ENCODE measurements at regions not wholly inside any gene's neighbourhood (a gene's known extent, or its start where the extent isn't known, plus 50 kb on each side); places are given as distances from the start of the nearest gene placed in this dataset.

- ChIA-PET POLR2A (no interaction called here), CTCF (no interaction called here)
- H3K9ac ChIP-seq (replicated peaks; ENCODE audit: extremely low read depth, insufficient read depth, low read length): no peak overlapping the region
- H2AFZ ChIP-seq (ENCODE audit: low read depth, low read length): no peak overlapping the region
- TF ChIP-seq EZH2 (IDR thresholded peaks at IDR 0.05; ENCODE audit: borderline replicate concordance, low read depth, low read length, severe bottlenecking) (no peak), JUN (IDR thresholded peaks at IDR 0.05; ENCODE audit: borderline replicate concordance, insufficient read depth, insufficient read length, low read depth) (no peak), POLR2A (IDR thresholded peaks at IDR 0.05; ENCODE audit: low read depth, low read length) (no peak), MAX (IDR thresholded peaks at IDR 0.05; ENCODE audit: insufficient read depth, insufficient read length) (no peak), POLR2AphosphoS5 (IDR thresholded peaks at IDR 0.05; ENCODE audit: insufficient read depth, low read depth, low read length) (no peak), GATA2 (IDR thresholded peaks at IDR 0.05; ENCODE audit: insufficient read depth, insufficient read length, low read depth, low read length) (no peak), FOS (IDR thresholded peaks at IDR 0.05; ENCODE audit: borderline replicate concordance, insufficient read depth, low read length) (no peak), MYC (IDR thresholded peaks at IDR 0.05; ENCODE audit: low read depth, low read length) (no peak), CTCF (IDR thresholded peaks at IDR 0.05; ENCODE audit: extremely low read depth in 1 of 2, insufficient read depth in 1 of 2, low read depth in 1 of 2, low read length in 2 of 2) (no peak)
- H3K36me3 ChIP-seq (ENCODE audit: control insufficient read depth in 2 of 2, extremely low read depth in 1 of 2, insufficient read depth in 2 of 2, low read length in 2 of 2): no peaks in the 10 kb centered on the region
- H3K27me3 ChIP-seq (ENCODE audit: control insufficient read depth in 2 of 2, insufficient read depth in 2 of 2, low read length in 2 of 2): no peaks in the 10 kb centered on the region
- DNase-seq (ENCODE audit: low read depth, low spot score) (no peak), FAIRE-seq (no peak)
- no peaks in the 10 kb centered on the region for H4K20me1 ChIP-seq (replicated peaks; ENCODE audit: control insufficient read depth, extremely low read depth, insufficient read depth, low read length)
- no peak overlapping the region for H3K27ac ChIP-seq (ENCODE audit: insufficient read depth, low read depth, low read length)
- H3K9me1 ChIP-seq (replicated peaks; ENCODE audit: control insufficient read depth, extremely low read depth, insufficient read depth, low read length): no peaks in the 10 kb centered on the region
- dilution Hi-C loops (cut with MboI; ENCODE audit: extremely low pct_ligation_motif_present, low sequenced_read_pairs): no loop called here
- H3K4me3 ChIP-seq (replicated peaks in 1 of 3; ENCODE audit: insufficient read depth in 1 of 3, low read depth in 1 of 3, low read length in 3 of 3): no peak overlapping the region
- H3K4me1 ChIP-seq (ENCODE audit: control insufficient read depth, extremely low read depth, insufficient read depth, low read length): no peaks in the 10 kb centered on the region
- H3K4me2 ChIP-seq (ENCODE audit: insufficient read depth, low read length): no peak overlapping the region
- no peaks in the 10 kb centered on the region for H3K79me2 ChIP-seq (ENCODE audit: control insufficient read depth, insufficient read depth, low read length)
- intact Hi-C loops (cut with micrococcal nuclease): no loop called here
- no TSS peak for BruUV-seq (replicated peaks)
- H3K9me3 ChIP-seq (replicated peaks; ENCODE audit: control insufficient read depth, insufficient read depth, low read length): no peaks in the 10 kb centered on the region
These were observed 174.7 kb downstream of the DHX35 start for GRCh38 chr20:39136798-39137197.
